ENCODE measurements at regions not wholly inside any gene's neighbourhood (a gene's known extent, or its start where the extent isn't known, plus 50 kb on each side); places are given as distances from the start of the nearest gene placed in this dataset.
"Not testable (repeated sequence)": the region's sequence is repeated elsewhere in the genome, so short reads cannot be mapped to it uniquely, and the experiment has no call there.

- no peak for DNase-seq (ENCODE audit: low read depth in 4 of 4, low spot score in 1 of 4)
Measured at GRCh38 chr14:42992930-42993329, 1386.3 kb downstream of the LRFN5 start.

- no peak for DNase-seq (ENCODE audit: low read depth in 4 of 4, low spot score in 1 of 4)
Measured at GRCh38 chr14:42980419-42980818, 1373.7 kb downstream of the LRFN5 start.

- not testable (repeated sequence) for DNase-seq (ENCODE audit: low read depth in 4 of 4, low spot score in 1 of 4)
Measured at GRCh38 chr14:42973171-42973570, 1366.5 kb downstream of the LRFN5 start.

- no peak for DNase-seq (ENCODE audit: low read depth in 4 of 4, low spot score in 1 of 4)
Measured at GRCh38 chr14:42965512-42965911, 1358.8 kb downstream of the LRFN5 start.

GRCh38 chr14:42961509-42961908 is 1354.8 kb downstream of the LRFN5 start:
- DNase-seq (ENCODE audit: low read depth in 4 of 4, low spot score in 1 of 4): no peak

- no peak for DNase-seq (ENCODE audit: low read depth in 4 of 4, low spot score in 1 of 4)
Measured at GRCh38 chr14:42950363-42950762, 1343.7 kb downstream of the LRFN5 start.

GRCh38 chr14:42947991-42948390 is 1341.3 kb downstream of the LRFN5 start:
- no peak for DNase-seq (ENCODE audit: low read depth in 4 of 4, low spot score in 1 of 4)

GRCh38 chr14:42944284-42944683 is 1337.6 kb downstream of the LRFN5 start:
- no peak for DNase-seq (ENCODE audit: low read depth in 4 of 4, low spot score in 1 of 4)

- DNase-seq (ENCODE audit: low read depth in 4 of 4, low spot score in 1 of 4): no peak
Measured at GRCh38 chr14:42931308-42931707, 1324.6 kb downstream of the LRFN5 start.

- DNase-seq (ENCODE audit: low read depth in 4 of 4, low spot score in 1 of 4): no peak
Measured at GRCh38 chr14:42929806-42930480, 1323.3 kb downstream of the LRFN5 start.

- DNase-seq (ENCODE audit: low read depth in 4 of 4, low spot score in 1 of 4): no peak
Measured at GRCh38 chr14:42927313-42927712, 1320.6 kb downstream of the LRFN5 start.

GRCh38 chr14:42921901-42922300 is 1315.2 kb downstream of the LRFN5 start:
- no peak for DNase-seq (ENCODE audit: low read depth in 4 of 4, low spot score in 1 of 4)

GRCh38 chr14:42918615-42919014 is 1311.9 kb downstream of the LRFN5 start:
- DNase-seq (ENCODE audit: low read depth in 4 of 4, low spot score in 1 of 4): no peak

- no peak for DNase-seq (ENCODE audit: low read depth in 4 of 4, low spot score in 1 of 4)
Measured at GRCh38 chr14:42911642-42912041, 1305.0 kb downstream of the LRFN5 start.

GRCh38 chr14:42909659-42910058 is 1303.0 kb downstream of the LRFN5 start:
- DNase-seq (ENCODE audit: low read depth in 4 of 4, low spot score in 1 of 4): no peak

- DNase-seq (ENCODE audit: low read depth in 4 of 4, low spot score in 1 of 4): no peak
Measured at GRCh38 chr14:42893183-42893582, 1286.5 kb downstream of the LRFN5 start.

- DNase-seq (ENCODE audit: low read depth in 4 of 4, low spot score in 1 of 4): no peak
Measured at GRCh38 chr14:42884100-42884499, 1277.4 kb downstream of the LRFN5 start.

GRCh38 chr14:42877716-42878115 is 1271.0 kb downstream of the LRFN5 start:
- no peak for DNase-seq (ENCODE audit: low read depth in 4 of 4, low spot score in 1 of 4)

- no peak for DNase-seq (ENCODE audit: low read depth in 4 of 4, low spot score in 1 of 4)
Measured at GRCh38 chr14:42872786-42873185, 1266.1 kb downstream of the LRFN5 start.

GRCh38 chr14:42869681-42870080 is 1263.0 kb downstream of the LRFN5 start:
- no peak for DNase-seq (ENCODE audit: low read depth in 4 of 4, low spot score in 1 of 4)

- no peak for DNase-seq (ENCODE audit: low read depth in 4 of 4, low spot score in 1 of 4)
Measured at GRCh38 chr14:42862114-42862513, 1255.4 kb downstream of the LRFN5 start.

GRCh38 chr14:42860371-42860770 is 1253.7 kb downstream of the LRFN5 start:
- no peak for DNase-seq (ENCODE audit: low read depth in 4 of 4, low spot score in 1 of 4)

GRCh38 chr14:42856106-42856505 is 1249.4 kb downstream of the LRFN5 start:
- DNase-seq (ENCODE audit: low read depth in 4 of 4, low spot score in 1 of 4): no peak
